Posterior vena cava (tissue), 2 donors: ENCODE measurements at regions not wholly inside any gene's neighbourhood (a gene's known extent, or its start where the extent isn't known, plus 50 kb on each side); places are given as distances from the start of the nearest gene placed in this dataset.
"Not testable (repeated sequence)": the region's sequence is repeated elsewhere in the genome, so short reads cannot be mapped to it uniquely, and the experiment has no call there.

Experiments used
- DNase-seq: peaks from one replicate; pipeline ENCODE4 v3.0.0-alpha.2; 2020; ENCODE audit warnings: low spot score
- intact Hi-C, 2 donors: fragments of 100-400 bp; cut with DNase I; formaldehyde crosslinking; loops; one replicate each; pipeline versions ENCODE4 v1.14.1 to v1.14.2; 2022 to 2023
- donor health status: DM: yes; HTN: yes; CAD: no.
- donor health status: DM: yes; HTN: yes; CAD: no.

GRCh38 chr10:120042705-120043104 is 150.2 kb downstream of the SEC23IP start:
- no peak for DNase-seq

GRCh38 chr10:120047373-120047772 is 154.8 kb downstream of the SEC23IP start:
- intact Hi-C loops, DNase-seq: not testable (repeated sequence)

More at GRCh38 chr10:120042705-120043104, 150.2 kb downstream of the SEC23IP start:
- intact Hi-C loops, result no loop called here

- no peak for DNase-seq
- intact Hi-C loops, result no loop called here
Observed at GRCh38 chr10:120047926-120048325, 155.4 kb downstream of the SEC23IP start.

- intact Hi-C loops, result no loop called here
- no peak for DNase-seq
Observed at GRCh38 chr10:120048391-120048790, 155.9 kb downstream of the SEC23IP start.

- DNase-seq, result no peak
- intact Hi-C loops, result no loop called here
Observed at GRCh38 chr10:120051671-120052070, 159.1 kb downstream of the SEC23IP start.

GRCh38 chr10:120052964-120053702 is 160.6 kb downstream of the SEC23IP start:
- intact Hi-C loops, result no loop called here

GRCh38 chr10:120059790-120060189 is 167.3 kb downstream of the SEC23IP start:
- intact Hi-C loops, result loop anchor here in 1 of 2 donors (5.0 kb wide), 1 partner anchor 442 kb away; no protein-coding TSS in a partner anchor
- DNase-seq, result not testable (repeated sequence)

More at GRCh38 chr10:120052964-120053702, 160.6 kb downstream of the SEC23IP start:
- no peak for DNase-seq

- intact Hi-C loops, result no loop called here
- DNase-seq, result no peak
Observed at GRCh38 chr10:120067427-120067826, 174.9 kb downstream of the SEC23IP start.

GRCh38 chr10:120069700-120070099 is 177.2 kb downstream of the SEC23IP start:
- DNase-seq, result no peak
- intact Hi-C loops, result no loop called here

- intact Hi-C loops, result no loop called here
- DNase-seq, result no peak
Observed at GRCh38 chr10:120075349-120075748, 182.8 kb downstream of the SEC23IP start.

GRCh38 chr10:120076996-120077706 is 184.6 kb downstream of the SEC23IP start:
- intact Hi-C loops, result no loop called here
- no peak for DNase-seq

GRCh38 chr10:120077707-120078492 is 185.4 kb downstream of the SEC23IP start:
- intact Hi-C loops, result no loop called here

GRCh38 chr10:120085096-120085796 is 192.7 kb downstream of the SEC23IP start:
- intact Hi-C loops, result no loop called here
- DNase-seq, result no peak

More at GRCh38 chr10:120077707-120078492, 185.4 kb downstream of the SEC23IP start:
- no peak for DNase-seq

GRCh38 chr10:120086066-120086465 is 193.5 kb downstream of the SEC23IP start:
- intact Hi-C loops, result no loop called here
- DNase-seq, result no peak

- intact Hi-C loops, result no loop called here
- no peak for DNase-seq
Observed at GRCh38 chr10:120087109-120087508, 194.6 kb downstream of the SEC23IP start.

- DNase-seq, result no peak
- intact Hi-C loops, result no loop called here
Observed at GRCh38 chr10:120095875-120096274, 203.3 kb downstream of the SEC23IP start.

GRCh38 chr10:120097766-120098165 is 205.2 kb downstream of the SEC23IP start:
- intact Hi-C loops, result no loop called here
- DNase-seq, result no peak

GRCh38 chr10:120098232-120098930 is 205.9 kb downstream of the SEC23IP start:
- intact Hi-C loops, result no loop called here
- DNase-seq, result no peak
